K562 (cell line): ENCODE measurements at regions not wholly inside any gene's neighbourhood (a gene's known extent, or its start where the extent isn't known, plus 50 kb on each side); places are given as distances from the start of the nearest gene placed in this dataset.

Experiments
- ATAC-seq: fragments of 200-7000 bp; cut with Tn5 transposase; 3 replicates; pipeline ENCODE4 v1.9.1; 2020; ENCODE audit warnings: moderate library complexity
- BruUV-seq: library from RNA; stranded (reverse); fragments of 400-500 nt; replicated peaks from 2 replicates; lab custom pipeline; 2021; lab: Mats Ljungman, UMichigan
- CTCF ChIA-PET: fragments of 300-600 bp; formaldehyde crosslinking; extraction: SDS; loops from one replicate; lab custom pipeline; 2021; ENCODE audit warnings: low intra/inter-chr PET ratio; lab: Yijun Ruan, JAX
- POLR2A ChIA-PET: fragments of 300-600, 350-650 bp; sonication (Branson Sonifier 250); formaldehyde crosslinking; extraction: SDS; loops from one replicate; lab custom pipeline; 2021; ENCODE audit warnings: antibody characterized with exemption, inconsistent platforms; lab: Yijun Ruan, JAX
- DNase-seq, 4 experiments: peaks; one replicate each; pipeline versions ENCODE4 v3.0.0 to v3.0.0-alpha.2; 2011 to 2018; ENCODE audit warnings: low spot score in 3 of 4, mixed read lengths in 3 of 4; ENCODE audit errors: extremely low read depth in 1 of 4
- FAIRE-seq: peaks from 2 replicates; lab custom pipeline; 2011; peaks lifted over from hg19 to GRCh38; lab: Jason Lieb, UNC
- H2AFZ ChIP-seq: 2 replicates; pipeline ENCODE4 v1.6.0; 2011; ENCODE audit warnings: low read depth, low read length, control low read depth, inconsistent platforms
- H3K27ac ChIP-seq: fragments of 200-600 bp; 3 replicates; pipeline ENCODE4 v1.8.0; 2011; ENCODE audit warnings: low read depth, mild to moderate bottlenecking, control low read depth, inconsistent platforms, low read length, moderate library complexity, mixed read lengths; ENCODE audit errors: extremely low read depth
- H3K27me3 ChIP-seq, 2 experiments: fragments of 300-600 bp in 1 of 2; 2 replicates in 1 of 2; 3 replicates in 1 of 2; pipeline versions ENCODE4 v1.6.0 to v1.8.0; 2011; ENCODE audit warnings: inconsistent platforms in 2 of 2, low read length in 2 of 2, mild to moderate bottlenecking in 1 of 2, mixed read lengths in 1 of 2, moderate library complexity in 1 of 2; ENCODE audit not compliant: control insufficient read depth in 2 of 2, insufficient read depth in 2 of 2
- H3K36me3 ChIP-seq: fragments of 300-600 bp; 3 replicates; pipeline ENCODE4 v1.8.0; 2011; ENCODE audit warnings: mild to moderate bottlenecking, low read length, inconsistent platforms; ENCODE audit not compliant: control insufficient read depth, insufficient read depth
- H3K4me1 ChIP-seq, 2 experiments: fragments of 200-600 bp in 1 of 2; replicated peaks in 1 of 2; 2 replicates in 1 of 2; 3 replicates in 1 of 2; pipeline versions ENCODE4 v1.5.1 to v1.8.0; 2011; ENCODE audit warnings: inconsistent platforms in 2 of 2, low read length in 2 of 2, mild to moderate bottlenecking in 1 of 2, mixed read lengths in 1 of 2, moderate library complexity in 1 of 2; ENCODE audit not compliant: control insufficient read depth in 2 of 2, insufficient read depth in 2 of 2
- H3K4me2 ChIP-seq: 2 replicates; pipeline ENCODE4 v1.6.1; 2011; ENCODE audit warnings: low read length, control low read depth, inconsistent platforms, mixed read lengths; ENCODE audit not compliant: insufficient read depth
- H3K4me3 ChIP-seq: fragments of 200-600 bp; sonication (generic), shearing (Covaris generic); 2 replicates; pipeline ENCODE4 v1.5.1; 2016; ENCODE audit warnings: control low read depth, inconsistent platforms
- H3K79me2 ChIP-seq: fragments of 200-600 bp; 3 replicates; pipeline ENCODE4 v1.8.0; 2011; ENCODE audit warnings: low read length, inconsistent platforms; ENCODE audit not compliant: control insufficient read depth, insufficient read depth
- H3K9ac ChIP-seq, 2 experiments: 2 replicates each; pipeline versions ENCODE4 v1.6.0 to v1.6.1; 2011; ENCODE audit warnings: low read depth in 2 of 2, low read length in 2 of 2, control low read depth in 1 of 2, inconsistent platforms in 1 of 2, mild to moderate bottlenecking in 1 of 2, mixed read lengths in 1 of 2; ENCODE audit not compliant: insufficient read depth in 1 of 2
- H3K9me1 ChIP-seq: one replicate; pipeline ENCODE4 v1.6.0; 2011; ENCODE audit warnings: inconsistent platforms, mild to moderate bottlenecking, low read length, moderate library complexity; ENCODE audit not compliant: control insufficient read depth, insufficient read depth
- H3K9me3 ChIP-seq: replicated peaks from 2 replicates; pipeline ENCODE4 v1.5.1; 2011; ENCODE audit warnings: low read depth, low read length, inconsistent platforms; ENCODE audit not compliant: control insufficient read depth, insufficient read depth
- H4K20me1 ChIP-seq: replicated peaks from 2 replicates; pipeline ENCODE4 v1.6.1; 2011; ENCODE audit warnings: low read length, inconsistent platforms, mixed read lengths; ENCODE audit not compliant: control insufficient read depth, insufficient read depth
- CBX1 ChIP-seq: sonication (generic); IDR thresholded peaks from 2 replicates; pipeline ENCODE4 v1.6.1; 2016; ENCODE audit warnings: antibody characterized with exemption, low read depth, mild to moderate bottlenecking
- CEBPB ChIP-seq: fragments of 450-650 bp; IDR thresholded peaks from 2 replicates; pipeline ENCODE4 v1.6.1; 2016; ENCODE audit warnings: missing genetic modification characterization, missing compliant biosample characterization
- DDX20 ChIP-seq: fragments of 450-650 bp; IDR thresholded peaks from 2 replicates; pipeline ENCODE4 v1.6.1; 2016; ENCODE audit warnings: missing genetic modification characterization, low read depth, mild to moderate bottlenecking, missing compliant biosample characterization, moderate library complexity
- E4F1 ChIP-seq: fragments of 250-450 bp; sonication (Bioruptor Pico); IDR thresholded peaks from 2 replicates; pipeline ENCODE4 v1.5.0; 2021; ENCODE audit warnings: mild to moderate bottlenecking, borderline replicate concordance
- FUS ChIP-seq: fragments of 200-400 bp; formaldehyde crosslinking; optimal IDR thresholded peaks from 2 replicates; pipeline ENCODE3; 2017; ENCODE audit warnings: low read depth, low read length
- GTF2B ChIP-seq: IDR thresholded peaks from 2 replicates; pipeline ENCODE4 v1.6.1; 2011; ENCODE audit not compliant: insufficient read length; ENCODE audit errors: extremely low read depth
- HEY1 ChIP-seq: fragments of 250-450 bp; sonication (Bioruptor Pico); IDR thresholded peaks from 2 replicates; pipeline ENCODE4 v1.5.0; 2020; ENCODE audit warnings: mild to moderate bottlenecking, moderate library complexity, borderline replicate concordance
- HMG20A ChIP-seq: fragments of 450-650 bp; formaldehyde crosslinking; conservative IDR thresholded peaks from 2 replicates; pipeline ENCODE4 v1.4.0; 2020; ENCODE audit warnings: mild to moderate bottlenecking, mixed read lengths
- MBD1 ChIP-seq: fragments of 250-450 bp; sonication (Bioruptor Pico); IDR thresholded peaks from 2 replicates; pipeline ENCODE4 v1.8.0; 2022; ENCODE audit warnings: inconsistent platforms
- POLR2AphosphoS2 ChIP-seq: IDR thresholded peaks from 2 replicates; pipeline ENCODE4 v1.6.1; 2012; ENCODE audit warnings: low read length, improper control_type of control experiment
- PTRF ChIP-seq: fragments of 450-650 bp; IDR thresholded peaks from 2 replicates; pipeline ENCODE4 v1.6.1; 2016; ENCODE audit warnings: mild to moderate bottlenecking, missing genetic modification characterization, missing compliant biosample characterization
- SREBF2 ChIP-seq: sonication (generic); formaldehyde crosslinking; IDR thresholded peaks from 2 replicates; pipeline ENCODE4 v1.4.0; 2020; ENCODE audit warnings: mild to moderate bottlenecking, missing genetic modification reagents
- TAF9B ChIP-seq: fragments of 450-650 bp; IDR thresholded peaks from 2 replicates; pipeline ENCODE4 v1.6.1; 2018; ENCODE audit warnings: mild to moderate bottlenecking; ENCODE audit not compliant: partially characterized antibody
- TRIM28 ChIP-seq: fragments of 450-650 bp; IDR thresholded peaks from 2 replicates; pipeline ENCODE4 v1.6.1; 2017
- U2AF2 ChIP-seq: fragments of 200-400 bp; formaldehyde crosslinking; optimal IDR thresholded peaks from 2 replicates; pipeline ENCODE3; 2017; ENCODE audit warnings: low read depth, mild to moderate bottlenecking, low read length
- XRCC5 ChIP-seq: fragments of 200-400 bp; formaldehyde crosslinking; IDR thresholded peaks from 2 replicates; pipeline ENCODE4 v1.6.1; 2017; ENCODE audit warnings: low read depth, mild to moderate bottlenecking, low read length
- ZNF174 ChIP-seq: fragments of 250-450 bp; sonication (Bioruptor Pico); IDR thresholded peaks from 2 replicates; pipeline ENCODE4 v1.4.0; 2020; ENCODE audit warnings: mild to moderate bottlenecking
- ZNF253 ChIP-seq: fragments of 250-450 bp; sonication (Bioruptor Pico); conservative IDR thresholded peaks from 2 replicates; pipeline ENCODE4 v1.6.1; 2021; ENCODE audit warnings: mild to moderate bottlenecking
- ZSCAN32 ChIP-seq: fragments of 450-650 bp; formaldehyde crosslinking; IDR thresholded peaks from 2 replicates; pipeline ENCODE4 v1.4.0; 2020; ENCODE audit warnings: mild to moderate bottlenecking, moderate library complexity
- WGBS: fragments of 100-300 bp; shearing (Covaris generic); methylation state at CpG from one replicate; pipeline ENCODE4 v1.1.6; 2016; ENCODE audit warnings: low coverage, mixed read lengths; ENCODE audit not compliant: insufficient coverage; ENCODE audit errors: missing lambda C conversion rate; 5-methylcytosine and 5-hydroxymethylcytosine counted together
- in situ Hi-C: fragments of 300-500 bp; cut with MboI; formaldehyde crosslinking; loops from 4 replicates; pipeline ENCODE4 v1.15.0; 2018; ENCODE audit warnings: inconsistent platforms, mixed read lengths
- intact Hi-C: fragments of 100-400 bp; cut with micrococcal nuclease; formaldehyde crosslinking; loops from 2 replicates; pipeline ENCODE4 v1.14.2; 2022

GRCh38 chr4:157942017-157942416 is 230.8 kb downstream of the GASK1B start (continued):
- no peak for TF ChIP-seq E4F1 (CRISPR knock-in tag)
- TF ChIP-seq HMG20A (CRISPR knock-in tag) = no peak
- no peak for TF ChIP-seq CEBPB
- TF ChIP-seq ZNF174 = no peak
- no peak for TF ChIP-seq TAF9B
- no peak for TF ChIP-seq HEY1 (CRISPR knock-in tag)

- H3K27me3 ChIP-seq = no peaks in the 10 kb centered on the region
- intact Hi-C loops = no loop called here
- no peaks in the 10 kb centered on the region; the same call in 1 of the 2 replicates for H3K9me3 ChIP-seq
- no peaks in the 10 kb centered on the region for H3K4me1 ChIP-seq
- H3K4me2 ChIP-seq = no peak overlapping the region
- no peak for DNase-seq
- ATAC-seq = no peak
- in situ Hi-C loops = no loop called here
- no peak for FAIRE-seq
- ChIA-PET CTCF (no interaction called here), POLR2A (no interaction called here)
- 0% methylated on average over 2 of the region's 2 CpGs for WGBS
- H3K36me3 ChIP-seq = no peaks in the 10 kb centered on the region
- no peaks in the 10 kb centered on the region for H3K9me1 ChIP-seq
- H2AFZ ChIP-seq = no peak overlapping the region
- H3K9ac ChIP-seq = no peak overlapping the region
- no peak overlapping the region for H3K27ac ChIP-seq
- BruUV-seq = no TSS peak
- no peak overlapping the region for H3K4me3 ChIP-seq
- H3K79me2 ChIP-seq = no peaks in the 10 kb centered on the region
- no peaks in the 10 kb centered on the region for H4K20me1 ChIP-seq
- TF ChIP-seq MBD1 (CRISPR knock-in tag) (no peak), POLR2AphosphoS2 (no peak), U2AF2 (no peak), TRIM28 (no peak), ZNF253 (CRISPR knock-in tag) (no peak), SREBF2 (CRISPR knock-in tag) (no peak), FUS (no peak), GTF2B (no peak), ZSCAN32 (CRISPR knock-in tag) (no peak), DDX20 (no peak), CBX1 (no peak), XRCC5 (no peak), PTRF (no peak)
Measured at GRCh38 chr4:157934151-157934550, 238.7 kb downstream of the GASK1B start.
